ENCODE measurements at regions not wholly inside any gene's neighbourhood (a gene's known extent, or its start where the extent isn't known, plus 50 kb on each side); places are given as distances from the start of the nearest gene placed in this dataset.

GRCh38 chr2:120481446-120482194 lies 135.7 kb downstream of the INHBB start (continued):
- TF ChIP-seq TCF12 (IDR thresholded peaks at IDR 0.05) (no peak), TCF12 (CRISPR knock-in tag; IDR thresholded peaks at IDR 0.05) (no peak), SMC3 (IDR thresholded peaks at IDR 0.05; ENCODE audit: low read length) (no peak), SRSF1 (optimal IDR thresholded peaks at IDR 0.05; ENCODE audit: low read depth, low read length) (no peak), ZNF772 (CRISPR knock-in tag; IDR thresholded peaks at IDR 0.05) (peak; percentile 52; the same call in 1 of the 2 replicates), ZNF142 (CRISPR knock-in tag; IDR thresholded peaks at IDR 0.05) (no peak), ZNF567 (CRISPR knock-in tag; IDR thresholded peaks at IDR 0.05; ENCODE audit: borderline replicate concordance) (no peak), MLLT10 (CRISPR knock-in tag; IDR thresholded peaks at IDR 0.05) (no peak), NAIF1 (CRISPR knock-in tag; IDR thresholded peaks at IDR 0.05; ENCODE audit: borderline replicate concordance) (no peak), ZNF737 (CRISPR knock-in tag; IDR thresholded peaks at IDR 0.05; ENCODE audit: borderline replicate concordance) (no peak), MTERF4 (CRISPR knock-in tag; IDR thresholded peaks at IDR 0.05) (no peak), ZNF569 (CRISPR knock-in tag; IDR thresholded peaks at IDR 0.05; ENCODE audit: borderline replicate concordance) (no peak), ZBTB21 (CRISPR knock-in tag; IDR thresholded peaks at IDR 0.05) (no peak), ZBTB33 (CRISPR knock-in tag; IDR thresholded peaks at IDR 0.05) (peak; percentile 10; the same call in 1 of the 2 replicates), FOXC1 (CRISPR knock-in tag; IDR thresholded peaks at IDR 0.05; ENCODE audit: borderline replicate concordance) (peak; percentile 54; the same call in 1 of the 2 replicates), ZNF784 (CRISPR knock-in tag; IDR thresholded peaks at IDR 0.05; ENCODE audit: borderline replicate concordance) (no peak; the same call in 1 of the 2 replicates), YEATS2 (CRISPR knock-in tag; IDR thresholded peaks at IDR 0.05; ENCODE audit: borderline replicate concordance) (no peak), TSC22D2 (CRISPR knock-in tag; IDR thresholded peaks at IDR 0.05; ENCODE audit: borderline replicate concordance) (no peak), PREB (CRISPR knock-in tag; IDR thresholded peaks at IDR 0.05) (no peak)
